OCI-LY3 (cell line): ENCODE measurements at regions not wholly inside any gene's neighbourhood (a gene's known extent, or its start where the extent isn't known, plus 50 kb on each side); places are given as distances from the start of the nearest gene placed in this dataset.

Experiments used
- CTCF ChIP-seq: fragments of 200-600, 300-600 bp; sonication (generic); IDR thresholded peaks from 2 replicates; pipeline ENCODE4 v1.5.1; 2014; ENCODE audit warnings: antibody characterized with exemption, low read length, low read depth
- EZH2phosphoT487 ChIP-seq: fragments of 200-600 bp; shearing (Covaris generic); IDR thresholded peaks from 2 replicates; pipeline ENCODE4 v1.6.1; 2018; ENCODE audit warnings: antibody characterized with exemption, mixed run types, low read depth

- TF ChIP-seq CTCF, result no peak
- no peak for TF ChIP-seq EZH2phosphoT487
These were observed 241.1 kb downstream of the SOX9 start for GRCh38 chr17:72361892-72362291.
